ENCODE measurements at regions not wholly inside any gene's neighbourhood (a gene's known extent, or its start where the extent isn't known, plus 50 kb on each side); places are given as distances from the start of the nearest gene placed in this dataset.
A peak's percentile ranks its signal among the peaks of the same experiment; 100 is the strongest.

DNA sequence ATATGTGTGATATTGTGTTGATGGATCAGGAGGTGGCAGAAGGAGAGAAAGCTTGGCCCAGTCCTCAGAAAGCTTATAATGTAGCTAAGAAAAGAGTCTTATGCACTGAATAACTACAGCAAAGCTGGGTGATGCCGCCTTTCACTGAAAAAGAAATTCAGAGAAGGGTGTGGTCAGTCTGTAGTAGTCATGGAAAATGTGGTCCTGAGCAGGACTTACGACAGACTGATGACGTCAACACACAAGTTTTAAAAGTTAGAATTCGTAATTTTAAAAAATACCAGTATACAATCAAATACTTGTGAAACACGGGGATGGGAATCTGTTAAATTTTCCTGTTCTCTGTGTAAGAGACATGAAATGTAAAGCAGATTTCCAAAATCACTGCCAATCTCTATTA is 87.0 kb upstream of the RAPGEF2 start:
- peaks cover 3% of the 10 kb centered on the region for H3K9me3 Mint-ChIP-seq (ENCODE audit: unreplicated experiment)
- H3K36me3 Mint-ChIP-seq (ENCODE audit: unreplicated experiment), result no peaks in the 10 kb centered on the region
- TF ChIP-seq, protein P1, sequence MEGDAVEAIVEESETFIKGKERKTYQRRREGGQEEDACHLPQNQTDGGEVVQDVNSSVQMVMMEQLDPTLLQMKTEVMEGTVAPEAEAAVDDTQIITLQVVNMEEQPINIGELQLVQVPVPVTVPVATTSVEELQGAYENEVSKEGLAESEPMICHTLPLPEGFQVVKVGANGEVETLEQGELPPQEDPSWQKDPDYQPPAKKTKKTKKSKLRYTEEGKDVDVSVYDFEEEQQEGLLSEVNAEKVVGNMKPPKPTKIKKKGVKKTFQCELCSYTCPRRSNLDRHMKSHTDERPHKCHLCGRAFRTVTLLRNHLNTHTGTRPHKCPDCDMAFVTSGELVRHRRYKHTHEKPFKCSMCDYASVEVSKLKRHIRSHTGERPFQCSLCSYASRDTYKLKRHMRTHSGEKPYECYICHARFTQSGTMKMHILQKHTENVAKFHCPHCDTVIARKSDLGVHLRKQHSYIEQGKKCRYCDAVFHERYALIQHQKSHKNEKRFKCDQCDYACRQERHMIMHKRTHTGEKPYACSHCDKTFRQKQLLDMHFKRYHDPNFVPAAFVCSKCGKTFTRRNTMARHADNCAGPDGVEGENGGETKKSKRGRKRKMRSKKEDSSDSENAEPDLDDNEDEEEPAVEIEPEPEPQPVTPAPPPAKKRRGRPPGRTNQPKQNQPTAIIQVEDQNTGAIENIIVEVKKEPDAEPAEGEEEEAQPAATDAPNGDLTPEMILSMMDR (IDR thresholded peaks at IDR 0.05; ENCODE audit: partially characterized antibody, unreplicated experiment), result no peak
- H3K27me3 Mint-ChIP-seq (ENCODE audit: unreplicated experiment), result peaks cover 4% of the 10 kb centered on the region
- no peak overlapping the region for H3K27ac Mint-ChIP-seq (ENCODE audit: unreplicated experiment)
- H3K4me1 Mint-ChIP-seq (ENCODE audit: low read depth, unreplicated experiment), result peaks cover 18% of the 10 kb centered on the region
- DNase-seq, result no peak
- H3K4me3 Mint-ChIP-seq (ENCODE audit: unreplicated experiment), result no peak overlapping the region

DNA sequence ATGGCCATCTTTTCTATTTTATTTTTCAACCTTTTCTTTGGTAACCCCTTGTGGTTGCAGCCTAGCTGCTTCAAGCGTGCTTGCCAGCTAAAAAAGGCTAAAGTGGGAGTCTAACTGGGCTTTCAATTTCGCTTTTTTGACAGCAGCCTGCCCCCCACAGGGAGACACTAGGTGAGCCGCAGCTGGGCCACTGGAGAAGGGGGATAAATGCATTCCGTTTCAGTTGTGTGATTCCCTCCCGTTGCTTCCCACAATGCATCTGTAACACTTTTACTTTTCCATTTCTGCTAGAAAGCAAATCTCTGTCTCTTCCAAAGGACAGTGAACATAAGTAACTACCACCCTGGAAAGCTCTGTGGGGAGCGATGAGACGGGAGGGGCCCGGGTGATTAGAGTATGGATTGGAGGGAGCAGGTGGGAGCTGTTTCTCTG is 86.3 kb upstream of the RAPGEF2 start:
- H3K4me1 Mint-ChIP-seq (ENCODE audit: low read depth, unreplicated experiment), result peaks cover 18% of the 10 kb centered on the region
- no peak overlapping the region for H3K27ac Mint-ChIP-seq (ENCODE audit: unreplicated experiment)
- TF ChIP-seq, protein P1 (IDR thresholded peaks at IDR 0.05; ENCODE audit: partially characterized antibody, unreplicated experiment), result no peak

DNA sequence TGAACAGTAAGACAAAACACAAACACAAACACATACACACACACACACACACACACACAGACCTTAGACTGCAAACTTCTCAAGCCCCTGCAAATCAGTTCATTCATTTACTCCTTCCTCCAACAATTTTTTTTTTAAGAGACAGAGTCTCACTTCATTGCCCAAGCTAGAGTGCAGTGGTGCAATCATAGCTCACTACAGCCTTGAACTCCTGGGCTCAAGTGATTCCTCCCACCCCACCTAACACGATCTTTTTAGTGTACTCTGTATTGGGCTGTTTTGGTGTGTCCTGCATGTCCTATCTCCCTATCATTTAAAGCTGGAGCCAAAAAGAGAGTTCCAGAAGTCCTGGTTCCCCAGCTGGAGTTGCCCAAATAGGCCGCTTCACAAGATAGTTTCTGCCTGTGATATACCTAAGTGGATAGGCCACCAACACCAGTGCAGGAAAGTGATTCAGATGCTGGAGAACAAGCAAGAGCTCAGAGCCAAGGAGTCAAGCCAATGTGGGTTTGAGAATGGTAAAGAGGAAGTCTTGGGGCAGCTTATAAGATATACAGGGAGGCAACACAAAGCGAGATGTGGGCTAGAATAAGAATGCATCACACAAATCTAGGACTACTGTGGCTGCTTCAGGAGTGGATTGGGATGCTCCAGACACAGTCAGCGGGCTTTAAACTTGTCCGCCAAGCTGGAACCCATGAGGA is 85.4 kb upstream of the RAPGEF2 start:
- no peak for DNase-seq
- Mint-ChIP-seq H3K9me3 (ENCODE audit: unreplicated experiment) (peaks cover 3% of the 10 kb centered on the region), H3K27me3 (ENCODE audit: unreplicated experiment) (peaks cover 4% of the 10 kb centered on the region), H3K27ac (ENCODE audit: unreplicated experiment) (peak overlapping the region; percentile 30), H3K36me3 (ENCODE audit: unreplicated experiment) (no peaks in the 10 kb centered on the region), H3K4me3 (ENCODE audit: unreplicated experiment) (no peak overlapping the region), H3K4me1 (ENCODE audit: low read depth, unreplicated experiment) (peaks cover 18% of the 10 kb centered on the region)
- TF ChIP-seq, protein P1 (IDR thresholded peaks at IDR 0.05; ENCODE audit: partially characterized antibody, unreplicated experiment), result no peak

More for the DNA sequence above, 86.3 kb upstream of the RAPGEF2 start:
- Mint-ChIP-seq H3K36me3 (ENCODE audit: unreplicated experiment) (no peaks in the 10 kb centered on the region), H3K27me3 (ENCODE audit: unreplicated experiment) (peaks cover 4% of the 10 kb centered on the region), H3K4me3 (ENCODE audit: unreplicated experiment) (peak overlapping the region; percentile 61), H3K9me3 (ENCODE audit: unreplicated experiment) (peaks cover 3% of the 10 kb centered on the region)
- DNase-seq, result peak; percentile 41

DNA sequence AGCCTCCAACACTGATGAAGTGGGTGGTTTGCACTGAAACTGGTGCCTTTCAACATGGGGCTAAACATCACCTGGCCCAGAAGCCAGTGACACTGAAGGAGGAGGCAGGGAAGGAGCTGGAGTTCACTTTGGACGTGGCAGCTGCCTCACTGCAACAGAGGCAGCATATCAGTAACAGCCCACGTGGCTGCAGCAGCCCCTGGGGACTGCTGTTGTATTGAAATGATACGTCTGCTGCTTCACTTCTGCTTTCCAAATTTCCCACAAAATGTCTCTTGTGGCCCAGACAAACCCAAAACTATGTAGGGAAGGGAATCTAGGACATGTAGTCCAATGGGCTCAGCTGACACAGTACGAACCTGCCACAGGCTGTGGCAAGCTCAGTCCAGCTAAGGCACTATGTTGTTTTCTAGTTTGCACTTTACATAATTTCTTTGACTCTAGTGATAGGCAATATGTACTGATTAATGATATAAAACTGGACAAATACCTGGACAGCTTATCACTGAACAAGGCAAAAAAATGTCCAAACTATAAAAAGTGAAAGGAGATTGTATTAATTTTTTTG is 84.7 kb upstream of the RAPGEF2 start:
- DNase-seq, result peak; percentile 31
- Mint-ChIP-seq H3K4me1 (ENCODE audit: low read depth, unreplicated experiment) (peaks cover 18% of the 10 kb centered on the region), H3K4me3 (ENCODE audit: unreplicated experiment) (no peak overlapping the region), H3K9me3 (ENCODE audit: unreplicated experiment) (peaks cover 3% of the 10 kb centered on the region), H3K27ac (ENCODE audit: unreplicated experiment) (no peak overlapping the region), H3K27me3 (ENCODE audit: unreplicated experiment) (peaks cover 4% of the 10 kb centered on the region), H3K36me3 (ENCODE audit: unreplicated experiment) (no peaks in the 10 kb centered on the region)
- TF ChIP-seq, protein P1 (IDR thresholded peaks at IDR 0.05; ENCODE audit: partially characterized antibody, unreplicated experiment), result no peak

DNA sequence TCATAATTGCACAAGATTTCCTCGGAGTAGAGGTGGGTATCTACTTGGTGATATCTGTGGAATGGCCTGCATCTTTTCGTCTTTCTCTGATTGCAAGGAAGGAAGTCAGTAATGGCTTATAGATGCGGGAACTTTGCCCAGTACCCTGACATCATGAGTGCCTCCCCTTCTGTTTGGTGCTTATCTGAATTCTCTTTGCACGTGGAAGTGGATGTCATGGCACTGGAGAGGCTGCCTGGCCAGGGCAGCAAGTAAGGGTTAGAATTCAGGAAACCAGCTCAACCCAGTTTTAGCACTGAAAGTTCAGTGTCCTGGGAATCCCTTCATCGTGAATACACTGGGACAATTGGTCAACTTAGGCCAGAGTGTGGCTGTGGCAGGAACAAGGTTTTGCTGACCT is 83.5 kb upstream of the RAPGEF2 start:
- peaks cover 3% of the 10 kb centered on the region for H3K9me3 Mint-ChIP-seq (ENCODE audit: unreplicated experiment)
- H3K4me1 Mint-ChIP-seq (ENCODE audit: low read depth, unreplicated experiment), result peaks cover 18% of the 10 kb centered on the region
- no peaks in the 10 kb centered on the region for H3K36me3 Mint-ChIP-seq (ENCODE audit: unreplicated experiment)
- H3K4me3 Mint-ChIP-seq (ENCODE audit: unreplicated experiment), result no peak overlapping the region
- no peak for DNase-seq
- TF ChIP-seq, protein P1 (IDR thresholded peaks at IDR 0.05; ENCODE audit: partially characterized antibody, unreplicated experiment), result no peak
- H3K27me3 Mint-ChIP-seq (ENCODE audit: unreplicated experiment), result peaks cover 4% of the 10 kb centered on the region
- no peak overlapping the region for H3K27ac Mint-ChIP-seq (ENCODE audit: unreplicated experiment)

Measured in glutamatergic neuron (in vitro differentiated cells).